ENCODE measurements at regions not wholly inside any gene's neighbourhood (a gene's known extent, or its start where the extent isn't known, plus 50 kb on each side); places are given as distances from the start of the nearest gene placed in this dataset.

DNA sequence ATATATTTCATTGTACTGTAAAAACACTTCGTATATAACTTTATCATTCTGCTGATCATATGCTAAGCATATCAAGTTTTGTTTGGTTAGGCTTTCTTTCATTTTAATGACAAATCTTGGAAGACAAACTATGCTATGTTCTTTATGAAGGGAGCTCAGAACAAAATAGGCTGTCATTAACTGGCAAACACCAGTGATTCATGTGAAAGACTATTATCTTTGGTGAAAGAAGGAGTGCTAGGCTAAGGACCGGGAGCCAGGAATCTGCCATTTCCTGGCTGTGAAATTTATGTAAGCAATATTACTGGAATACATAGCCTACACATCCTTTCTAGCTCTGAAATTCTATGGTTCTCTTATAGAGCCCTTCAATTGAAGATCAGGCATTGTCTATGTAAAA, 136.2 kb upstream of the CCN2 start:
- TF ChIP-seq, protein P1, sequence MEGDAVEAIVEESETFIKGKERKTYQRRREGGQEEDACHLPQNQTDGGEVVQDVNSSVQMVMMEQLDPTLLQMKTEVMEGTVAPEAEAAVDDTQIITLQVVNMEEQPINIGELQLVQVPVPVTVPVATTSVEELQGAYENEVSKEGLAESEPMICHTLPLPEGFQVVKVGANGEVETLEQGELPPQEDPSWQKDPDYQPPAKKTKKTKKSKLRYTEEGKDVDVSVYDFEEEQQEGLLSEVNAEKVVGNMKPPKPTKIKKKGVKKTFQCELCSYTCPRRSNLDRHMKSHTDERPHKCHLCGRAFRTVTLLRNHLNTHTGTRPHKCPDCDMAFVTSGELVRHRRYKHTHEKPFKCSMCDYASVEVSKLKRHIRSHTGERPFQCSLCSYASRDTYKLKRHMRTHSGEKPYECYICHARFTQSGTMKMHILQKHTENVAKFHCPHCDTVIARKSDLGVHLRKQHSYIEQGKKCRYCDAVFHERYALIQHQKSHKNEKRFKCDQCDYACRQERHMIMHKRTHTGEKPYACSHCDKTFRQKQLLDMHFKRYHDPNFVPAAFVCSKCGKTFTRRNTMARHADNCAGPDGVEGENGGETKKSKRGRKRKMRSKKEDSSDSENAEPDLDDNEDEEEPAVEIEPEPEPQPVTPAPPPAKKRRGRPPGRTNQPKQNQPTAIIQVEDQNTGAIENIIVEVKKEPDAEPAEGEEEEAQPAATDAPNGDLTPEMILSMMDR (IDR thresholded peaks at IDR 0.05; ENCODE audit: control insufficient read depth, insufficient read depth, low read depth, low read length, missing control alignments): no peak
- no peak for DNase-seq (ENCODE audit: low read depth)
- H3K4me3 ChIP-seq (ENCODE audit: control insufficient read depth, low read depth, low read length): no peak overlapping the region

DNA sequence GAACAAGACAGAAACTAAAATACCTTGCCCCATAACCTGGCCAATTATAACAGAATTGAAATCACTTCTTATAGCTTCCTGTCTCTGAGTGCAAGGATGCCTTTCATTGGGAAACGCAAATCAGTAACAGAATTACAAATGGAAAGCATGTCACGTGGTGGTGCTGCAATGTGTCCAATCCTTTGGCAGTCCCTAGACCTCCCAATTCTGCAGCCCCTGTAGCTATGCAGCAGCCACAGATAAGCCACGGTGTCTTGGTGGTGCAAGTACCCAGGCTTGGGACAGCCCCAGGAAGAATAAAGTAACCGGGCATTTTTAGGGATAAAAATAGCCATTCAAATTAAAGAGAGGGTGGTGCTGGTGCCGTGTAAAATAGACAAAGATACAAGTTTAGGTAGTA, 134.6 kb upstream of the CCN2 start:
- H3K4me3 ChIP-seq (ENCODE audit: control insufficient read depth, low read depth, low read length): no peak overlapping the region
- DNase-seq (ENCODE audit: low read depth): no peak
- TF ChIP-seq, protein P1 (IDR thresholded peaks at IDR 0.05; ENCODE audit: control insufficient read depth, insufficient read depth, low read depth, low read length, missing control alignments): no peak

DNA sequence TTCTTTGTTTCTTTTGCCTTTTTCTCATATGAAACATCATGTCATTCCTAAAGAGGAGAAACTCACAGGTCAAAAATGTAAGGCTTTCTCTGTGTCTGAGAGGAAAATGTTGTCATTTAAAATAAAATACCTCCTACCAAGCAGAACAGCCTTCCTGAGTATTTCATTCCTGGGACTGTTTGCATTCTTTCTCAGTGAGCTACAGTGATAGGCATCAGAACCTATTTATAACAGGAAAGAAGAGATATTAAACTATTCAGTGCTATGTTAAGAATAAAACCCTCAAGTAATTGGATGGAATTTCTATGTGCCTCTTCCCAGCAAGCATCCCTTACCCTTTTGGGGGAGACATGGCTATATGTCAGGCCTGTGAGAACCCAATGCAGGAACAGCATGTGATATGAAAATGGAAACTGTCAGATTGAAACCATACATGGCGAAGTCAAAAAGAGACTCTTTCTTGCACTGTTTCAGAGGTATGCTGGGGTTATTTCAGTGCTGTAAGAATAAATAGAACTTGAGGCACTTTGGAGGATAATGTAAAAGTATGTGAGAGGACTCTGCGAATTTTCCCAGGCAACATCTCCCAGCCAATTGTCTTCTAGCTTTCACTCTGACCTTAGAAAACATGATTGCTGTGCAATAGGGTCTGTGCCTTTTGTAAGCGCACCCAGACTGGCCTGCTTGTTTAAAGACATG, 133.8 kb upstream of the CCN2 start:
- no peak overlapping the region for H3K4me3 ChIP-seq (ENCODE audit: control insufficient read depth, low read depth, low read length)
- TF ChIP-seq, protein P1 (IDR thresholded peaks at IDR 0.05; ENCODE audit: control insufficient read depth, insufficient read depth, low read depth, low read length, missing control alignments): no peak
- DNase-seq (ENCODE audit: low read depth): peak; percentile 96

DNA sequence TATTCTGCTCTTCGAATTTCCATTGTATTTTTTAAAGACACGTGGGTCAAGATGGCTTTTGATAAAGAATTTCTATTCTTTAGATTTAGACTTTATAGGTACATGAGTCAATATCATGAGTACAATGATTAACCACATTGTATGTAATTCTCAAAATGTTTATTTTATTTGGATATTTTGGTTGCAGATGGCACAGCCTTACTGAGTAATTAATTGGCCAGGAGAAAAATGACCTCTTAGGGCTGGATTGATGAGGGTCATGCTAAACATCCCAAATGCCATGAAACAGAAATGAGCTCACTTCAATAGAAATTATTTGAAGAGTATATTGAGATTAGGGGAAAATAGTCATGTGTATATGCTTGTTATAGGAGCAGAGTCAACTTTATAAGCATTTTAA, 131.2 kb upstream of the CCN2 start:
- no peak overlapping the region for H3K4me3 ChIP-seq (ENCODE audit: control insufficient read depth, low read depth, low read length)
- DNase-seq (ENCODE audit: low read depth): no peak
- TF ChIP-seq, protein P1 (IDR thresholded peaks at IDR 0.05; ENCODE audit: control insufficient read depth, insufficient read depth, low read depth, low read length, missing control alignments): no peak

DNA sequence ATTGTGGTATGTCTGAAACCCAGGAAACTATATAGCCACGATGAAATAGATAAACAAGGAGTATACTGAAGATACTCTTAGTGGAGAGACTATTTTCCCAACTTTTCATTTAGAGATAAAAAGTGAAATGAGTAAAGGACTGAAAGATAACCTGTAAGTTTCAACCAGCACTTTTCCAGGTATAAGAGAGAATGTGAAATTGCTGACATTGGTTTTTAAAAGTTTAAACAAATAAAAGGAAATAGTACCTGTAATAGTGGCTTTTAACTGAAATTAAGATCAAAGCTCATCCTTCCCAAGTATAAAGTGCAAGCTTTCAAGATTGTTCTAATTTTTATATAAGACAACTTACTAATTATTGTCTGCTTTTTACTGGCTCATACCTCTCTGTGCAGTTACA, 130.2 kb upstream of the CCN2 start:
- TF ChIP-seq, protein P1 (IDR thresholded peaks at IDR 0.05; ENCODE audit: control insufficient read depth, insufficient read depth, low read depth, low read length, missing control alignments): no peak

DNA sequence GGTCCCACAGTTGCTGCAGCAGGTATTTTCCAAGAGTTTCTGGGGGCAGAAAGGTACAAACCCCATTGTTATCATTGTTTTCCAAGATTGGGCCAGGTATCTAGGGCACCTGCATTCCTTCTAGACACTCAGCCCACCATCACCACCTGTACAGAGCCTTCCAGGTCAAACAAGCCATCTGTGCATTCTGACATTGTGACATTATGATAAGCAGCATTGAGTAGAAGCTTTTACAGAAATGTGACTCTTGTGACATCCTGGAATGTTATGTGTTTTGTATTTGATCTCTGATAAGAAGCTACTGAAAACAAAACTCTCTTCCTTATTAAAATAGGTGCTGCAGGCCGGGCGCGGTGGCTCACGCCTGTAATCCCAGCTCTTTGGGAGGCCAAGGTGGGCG, 128.1 kb upstream of the CCN2 start:
- H3K4me3 ChIP-seq (ENCODE audit: control insufficient read depth, low read depth, low read length): no peak overlapping the region
- DNase-seq (ENCODE audit: low read depth): no peak
- TF ChIP-seq, protein P1 (IDR thresholded peaks at IDR 0.05; ENCODE audit: control insufficient read depth, insufficient read depth, low read depth, low read length, missing control alignments): no peak

More for the DNA sequence above, 130.2 kb upstream of the CCN2 start:
- no peak for DNase-seq (ENCODE audit: low read depth)
- H3K4me3 ChIP-seq (ENCODE audit: control insufficient read depth, low read depth, low read length): no peak overlapping the region

Measured in AG09309 (cell line).